HG03139 (cell line): ENCODE measurements at regions not wholly inside any gene's neighbourhood (a gene's known extent, or its start where the extent isn't known, plus 50 kb on each side); places are given as distances from the start of the nearest gene placed in this dataset.
"Not testable (repeated sequence)": the region's sequence is repeated elsewhere in the genome, so short reads cannot be mapped to it uniquely, and the experiment has no call there.

Experiments
- ATAC-seq: cut with Tn5 transposase; IDR thresholded peaks from one replicate; pipeline ENCODE4 v1.9.1; 2021; ENCODE audit not compliant: unreplicated experiment

- ATAC-seq = no peak
These were observed 277.1 kb downstream of the EDEM1 start for GRCh38 chr3:5464649-5465048.

DNA sequence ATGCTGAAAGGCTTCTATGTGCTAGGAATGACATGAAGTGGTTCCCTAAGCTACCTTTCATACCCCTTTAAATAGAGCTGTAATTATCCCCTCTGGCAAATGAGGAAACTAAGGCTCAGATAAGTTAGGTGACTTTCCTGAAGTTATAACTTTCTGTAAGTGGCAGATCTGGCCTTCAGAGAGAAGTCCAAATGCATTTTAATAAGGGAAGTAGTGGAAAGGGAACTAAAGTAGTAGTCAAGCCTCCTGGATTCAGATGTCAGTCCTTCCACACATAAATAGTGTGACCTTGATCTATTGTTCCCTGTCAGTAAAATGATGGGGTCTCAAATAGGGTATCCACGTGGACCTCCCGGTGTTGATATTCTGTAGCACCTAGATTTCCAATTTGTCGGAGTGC, 277.7 kb downstream of the EDEM1 start:
- no peak for ATAC-seq

DNA sequence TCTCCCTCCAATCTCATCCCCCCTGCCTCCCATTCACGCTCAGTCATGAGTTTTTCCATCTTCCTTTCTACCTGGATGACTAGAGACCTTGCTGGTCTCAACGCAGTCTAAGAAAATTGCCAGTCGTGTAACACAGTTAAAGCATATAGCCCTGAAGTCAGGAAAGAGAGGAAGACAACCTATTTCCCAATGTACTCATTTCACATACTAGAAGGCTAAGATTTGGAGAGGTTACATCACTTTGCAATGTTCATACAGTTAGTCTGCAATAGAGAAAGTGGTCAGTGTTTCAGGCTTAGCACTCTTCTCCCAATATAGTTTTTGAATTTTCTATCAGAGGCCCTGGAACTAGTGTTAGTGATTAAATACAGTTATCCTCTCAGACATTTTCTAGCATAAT, 278.6 kb downstream of the EDEM1 start:
- ATAC-seq = no peak

GRCh38 chr3:5466717-5467116, 279.2 kb downstream of the EDEM1 start:
- ATAC-seq = no peak

DNA sequence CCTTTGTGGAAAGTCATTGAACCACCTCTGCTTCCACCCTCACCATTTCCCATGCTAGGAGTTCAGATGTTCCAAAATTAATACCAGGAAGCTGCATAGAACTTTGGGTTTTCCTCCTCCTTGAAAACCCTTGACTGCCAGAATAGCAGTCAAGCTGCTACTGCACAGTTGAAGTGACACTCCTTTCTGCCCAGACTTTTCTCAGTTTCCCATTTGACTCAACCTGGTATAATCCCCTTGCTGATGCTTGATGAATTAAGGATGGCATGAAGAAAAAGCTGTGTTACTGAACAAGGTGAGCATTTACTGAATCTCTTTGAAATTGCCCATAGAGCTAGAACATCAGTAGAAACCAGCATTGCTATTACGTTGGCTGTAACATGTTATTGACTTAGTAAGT, 286.0 kb downstream of the EDEM1 start:
- no peak for ATAC-seq

DNA sequence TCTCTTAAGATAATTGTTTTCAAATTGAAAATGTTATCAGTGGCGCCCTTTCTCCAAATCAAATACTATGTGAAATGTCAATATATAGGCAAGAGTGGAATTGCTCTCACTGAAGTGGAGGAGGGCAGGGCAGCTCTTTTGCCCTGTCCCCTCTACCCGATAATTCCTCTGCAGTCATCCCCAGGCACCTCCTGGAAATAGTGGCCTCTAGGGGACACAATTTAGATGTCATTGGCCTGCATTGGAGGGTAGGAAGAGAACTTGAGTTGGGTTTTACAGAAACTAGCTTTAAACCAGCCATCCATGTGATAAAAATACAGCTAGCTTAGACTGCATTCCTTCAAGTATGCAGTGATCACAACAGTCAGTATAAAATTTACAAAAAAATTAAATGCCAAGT, 288.9 kb downstream of the EDEM1 start:
- no peak for ATAC-seq

- no peak for ATAC-seq
These were observed 291.8 kb downstream of the EDEM1 start for GRCh38 chr3:5479229-5479799.

GRCh38 chr3:5480190-5480589, 292.7 kb downstream of the EDEM1 start:
- ATAC-seq = no peak

DNA sequence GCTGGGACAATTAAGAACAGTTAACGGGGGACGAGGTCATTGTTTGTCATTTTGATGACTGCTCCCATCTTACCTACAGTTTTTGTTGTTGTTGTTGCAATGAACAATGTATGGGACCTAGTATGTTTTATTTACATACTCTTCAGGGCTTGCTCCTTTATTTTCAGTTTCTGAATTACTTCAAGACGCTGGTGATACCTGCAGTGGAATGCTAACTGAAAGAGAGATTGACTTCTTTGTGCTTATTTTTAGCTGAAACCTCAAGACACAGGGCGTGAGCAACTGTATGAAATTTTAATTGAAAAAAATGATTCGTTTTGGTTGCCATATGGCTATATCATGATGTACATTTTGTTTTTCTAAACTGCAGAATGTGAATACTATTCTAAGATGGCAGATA, 297.9 kb downstream of the EDEM1 start:
- ATAC-seq = peak; percentile 39

GRCh38 chr3:5488771-5489170, 301.3 kb downstream of the EDEM1 start:
- no peak for ATAC-seq

DNA sequence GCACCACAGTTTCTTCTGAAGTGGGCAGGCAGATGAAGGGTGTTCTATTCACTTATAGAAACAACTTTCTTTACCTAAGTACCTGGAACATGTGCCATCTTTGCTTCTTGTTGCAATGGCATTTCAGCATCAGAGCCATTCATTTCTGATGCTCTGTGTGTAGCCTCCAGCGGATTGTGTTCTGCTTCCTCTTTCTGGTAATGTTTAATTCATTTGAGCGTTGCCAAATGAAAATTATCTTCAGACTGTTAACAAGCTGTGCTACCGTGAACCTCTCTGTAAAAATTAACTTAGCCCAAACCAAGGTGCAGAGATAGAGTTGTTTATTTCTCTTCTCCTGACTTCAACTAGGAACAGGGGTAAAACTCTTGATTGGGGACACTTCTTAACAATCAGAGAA, 302.0 kb downstream of the EDEM1 start:
- ATAC-seq = peak; percentile 84

- ATAC-seq = no peak
These were observed 307.5 kb downstream of the EDEM1 start for GRCh38 chr3:5494905-5495519.

DNA sequence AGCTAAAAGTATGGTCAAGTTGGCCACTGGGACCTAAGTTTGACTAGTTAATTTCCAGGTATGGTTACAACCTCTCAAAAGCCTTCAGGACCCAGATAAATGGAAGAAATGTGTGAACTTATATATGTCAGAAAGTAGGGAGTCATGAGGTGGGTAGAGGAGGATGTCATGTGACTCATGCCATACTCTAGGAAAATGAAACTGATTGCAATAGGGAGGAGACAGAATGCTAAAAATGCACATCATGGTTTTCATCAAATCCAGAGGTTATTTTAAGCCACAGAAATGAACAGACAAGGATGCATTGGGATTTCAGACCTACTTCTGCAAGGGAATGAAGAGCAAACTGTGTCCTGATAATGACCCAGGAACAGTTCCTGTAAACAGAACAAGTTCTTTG, 310.0 kb downstream of the EDEM1 start:
- no peak for ATAC-seq

- ATAC-seq = peak; percentile 34
These were observed 311.5 kb downstream of the EDEM1 start for GRCh38 chr3:5498981-5499380.

- ATAC-seq = peak; percentile 88
These were observed 311.9 kb downstream of the EDEM1 start for GRCh38 chr3:5499404-5499803.

DNA sequence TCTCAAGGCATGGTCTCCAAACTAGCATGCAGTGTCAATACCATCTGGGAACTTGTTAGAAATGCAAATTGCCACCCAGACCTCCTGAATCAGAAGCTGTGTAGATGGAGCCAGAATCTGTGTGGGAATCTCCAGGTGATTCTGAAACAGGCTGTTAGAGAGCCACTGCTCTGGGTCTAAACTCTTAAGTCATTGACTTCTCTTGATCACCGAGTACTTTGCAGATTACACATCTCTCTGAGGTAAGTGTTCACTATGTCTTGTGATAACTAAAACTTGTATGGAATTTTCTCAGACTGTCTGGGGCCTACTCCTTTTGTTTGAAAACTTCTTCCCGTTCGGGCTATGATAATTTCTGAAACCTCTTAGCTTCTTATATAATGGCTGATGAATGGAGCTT, 315.6 kb downstream of the EDEM1 start:
- no peak for ATAC-seq

DNA sequence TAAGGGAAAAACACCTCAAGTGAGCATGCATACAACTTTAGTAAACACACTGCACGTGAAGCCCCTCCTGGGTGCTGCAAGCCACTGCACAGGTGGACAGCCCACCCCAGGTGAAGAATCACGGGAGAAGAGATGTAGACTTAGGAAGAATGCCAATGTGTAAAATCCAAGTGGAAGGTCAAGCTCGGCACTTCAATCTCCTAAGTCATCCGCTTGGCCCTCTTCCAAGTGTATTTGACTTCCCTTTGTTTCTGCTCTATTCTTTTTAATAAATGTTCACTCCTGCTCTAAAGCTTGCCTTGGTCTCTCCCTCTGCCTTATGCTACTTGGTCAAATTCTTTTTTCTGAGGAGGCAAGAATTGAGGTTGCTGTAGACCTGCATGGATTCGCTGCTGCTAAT, 316.6 kb downstream of the EDEM1 start:
- no peak for ATAC-seq

- ATAC-seq = no peak
These were observed 317.7 kb downstream of the EDEM1 start for GRCh38 chr3:5505163-5505562.

- ATAC-seq = no peak
These were observed 318.5 kb downstream of the EDEM1 start for GRCh38 chr3:5505997-5506396.

DNA sequence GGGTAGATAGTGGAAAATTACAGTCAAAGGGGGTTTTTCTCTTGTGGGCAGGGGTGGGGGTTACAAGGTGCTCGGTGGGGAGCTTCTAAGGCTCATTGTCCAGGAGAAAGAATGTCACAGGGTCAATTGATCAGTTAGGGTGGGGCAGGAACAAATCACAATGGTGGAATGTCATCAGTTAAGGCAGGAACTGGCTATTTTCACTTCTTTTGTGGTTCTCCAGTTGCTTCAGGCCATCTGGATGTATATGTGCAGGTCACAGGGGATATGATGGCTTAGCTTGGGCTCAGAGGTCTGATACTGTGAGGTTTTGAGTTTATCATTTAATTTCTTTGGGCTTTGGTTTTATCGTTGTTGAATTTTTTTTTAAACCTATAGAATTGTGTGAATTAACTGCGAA, 321.4 kb downstream of the EDEM1 start:
- ATAC-seq = not testable (repeated sequence)

- ATAC-seq = no peak
These were observed 322.8 kb downstream of the EDEM1 start for GRCh38 chr3:5510300-5510699.

DNA sequence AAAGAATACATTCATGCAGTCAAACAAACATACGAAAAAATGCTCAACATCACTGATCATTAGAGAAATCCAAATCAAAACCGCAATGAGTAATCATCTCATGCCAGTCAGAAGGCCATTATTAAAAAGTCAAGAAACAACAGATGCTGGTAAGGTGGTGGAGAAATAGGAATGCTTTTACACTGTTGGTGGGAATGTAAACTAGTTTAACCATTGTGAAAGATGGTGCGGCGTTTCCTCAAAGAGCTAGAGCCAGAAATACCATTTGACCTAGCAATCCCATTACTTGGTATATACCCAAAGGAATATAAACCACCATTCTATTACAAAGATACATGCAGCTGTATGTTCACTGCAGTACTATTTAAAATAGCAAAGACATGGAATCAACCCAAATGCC, 330.4 kb downstream of the EDEM1 start:
- no peak for ATAC-seq

- ATAC-seq = no peak
These were observed 332.7 kb downstream of the EDEM1 start for GRCh38 chr3:5520237-5520636.
